ENCODE measurements at regions not wholly inside any gene's neighbourhood (a gene's known extent, or its start where the extent isn't known, plus 50 kb on each side); places are given as distances from the start of the nearest gene placed in this dataset.

GRCh38 chr21:38597421-38597820 is 99.1 kb upstream of the ERG start:
- no peak for TF ChIP-seq CTCF (CRISPR knock-in tag; IDR thresholded peaks at IDR 0.05)
- no peak for TF ChIP-seq ZNF232 (CRISPR knock-in tag; IDR thresholded peaks at IDR 0.05; ENCODE audit: borderline replicate concordance)
- TF ChIP-seq YY1 (IDR thresholded peaks at IDR 0.05; ENCODE audit: insufficient read depth, insufficient replicate concordance, low read depth, low read length) = no peak
- TF ChIP-seq TBL1XR1 (IDR thresholded peaks at IDR 0.05; ENCODE audit: borderline replicate concordance, low read length, partially characterized antibody) = no peak
- no peak for TF ChIP-seq POLR2A (IDR thresholded peaks at IDR 0.05; ENCODE audit: insufficient read depth in 1 of 2, low read depth in 2 of 2, low read length in 2 of 2)
